Dermis microvascular lymphatic vessel endothelial cell (primary cell): ENCODE measurements at regions not wholly inside any gene's neighbourhood (a gene's known extent, or its start where the extent isn't known, plus 50 kb on each side); places are given as distances from the start of the nearest gene placed in this dataset.
A peak's percentile ranks its signal among the peaks of the same experiment; 100 is the strongest.

Experiments
- DNase-seq, 2 donors: peaks; one replicate each; pipeline versions ENCODE4 v3.0.0 to v3.0.0-alpha.2; 2010; ENCODE audit warnings: low read depth in 2 of 2

GRCh38 chr13:90385781-90386489 lies 961.6 kb upstream of the MIR17HG start:
- no peak for DNase-seq

- no peak for DNase-seq
Measured at GRCh38 chr13:90388887-90389452, 958.5 kb upstream of the MIR17HG start.

DNA sequence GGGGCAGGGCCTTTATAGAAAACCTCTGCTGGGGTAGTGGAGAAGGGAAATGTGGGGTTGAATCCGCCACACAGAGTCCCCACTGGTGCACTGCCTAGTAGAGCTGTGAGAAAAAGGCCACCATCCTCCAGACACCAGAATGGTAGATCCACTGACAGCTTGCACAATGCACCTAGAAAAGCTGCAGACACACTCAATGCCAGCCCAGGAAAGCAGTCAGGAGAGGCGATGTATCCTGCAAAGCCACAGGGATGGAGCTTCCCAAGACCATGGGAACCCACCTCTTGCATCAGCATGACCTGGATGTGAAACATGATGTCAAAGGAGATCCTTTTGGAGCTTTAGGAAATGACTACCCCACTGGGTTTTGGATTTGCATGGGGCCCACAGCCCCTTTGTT lies 958.0 kb upstream of the MIR17HG start:
- DNase-seq: no peak

DNA sequence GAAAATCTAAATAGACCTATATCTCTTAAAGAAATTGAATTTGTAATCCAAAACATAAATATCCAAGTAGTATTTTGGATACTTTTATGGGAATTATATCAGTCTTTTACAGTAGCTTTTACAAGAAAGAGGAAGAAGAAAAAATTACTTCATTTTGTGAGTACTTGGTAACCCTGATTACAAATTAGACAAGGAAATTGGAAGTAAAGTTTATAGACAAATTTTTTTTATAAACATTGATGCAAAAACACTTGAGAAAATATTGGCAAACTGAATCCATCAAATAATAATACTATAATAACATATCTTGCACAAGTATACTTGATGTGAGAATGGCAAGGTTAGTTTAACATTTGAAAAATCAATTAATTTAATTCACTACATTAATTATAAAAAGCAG lies 954.1 kb upstream of the MIR17HG start:
- DNase-seq: no peak

DNA sequence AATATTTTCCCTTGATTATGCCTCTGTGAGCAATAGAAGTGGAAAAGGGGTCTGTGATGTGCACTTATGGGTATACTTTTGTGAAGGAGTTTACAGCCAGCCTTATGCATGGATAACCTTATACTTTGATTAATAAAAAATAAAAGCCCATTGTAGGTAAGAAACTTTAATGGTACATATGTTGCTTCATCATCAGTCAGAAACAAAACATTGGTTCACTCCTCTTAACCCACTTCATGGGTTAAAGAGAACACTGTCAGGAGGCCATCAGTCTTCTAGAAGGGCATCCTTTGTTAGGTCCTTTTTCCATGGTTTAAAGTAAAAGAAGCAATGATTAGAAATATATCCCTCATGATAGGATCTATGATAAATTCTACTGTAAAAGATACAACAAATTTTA lies 952.1 kb upstream of the MIR17HG start:
- no peak for DNase-seq

- DNase-seq: no peak
Measured at GRCh38 chr13:90395846-90396245, 951.6 kb upstream of the MIR17HG start.

GRCh38 chr13:90396266-90396665 lies 951.2 kb upstream of the MIR17HG start:
- no peak for DNase-seq

DNA sequence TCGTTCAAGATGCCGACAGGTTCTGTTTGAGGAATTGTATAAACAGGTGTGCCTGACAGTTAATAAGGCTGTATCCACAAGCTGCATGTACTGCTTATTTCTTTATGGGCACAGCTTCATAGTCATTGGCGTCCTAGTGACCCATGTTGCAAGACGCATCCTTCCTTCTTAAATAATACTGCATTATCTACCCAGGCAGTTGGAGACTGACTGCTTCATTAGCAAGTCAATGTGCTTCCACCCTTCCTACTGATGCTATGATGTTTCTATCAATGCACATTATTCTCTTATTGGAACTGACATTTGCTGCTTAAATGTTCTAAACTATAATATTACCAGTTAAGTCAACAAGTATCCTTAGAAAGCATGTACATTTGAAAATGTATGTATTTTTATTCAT lies 950.0 kb upstream of the MIR17HG start:
- DNase-seq: no peak

- no peak for DNase-seq
Measured at GRCh38 chr13:90400372-90400771, 947.1 kb upstream of the MIR17HG start.

DNA sequence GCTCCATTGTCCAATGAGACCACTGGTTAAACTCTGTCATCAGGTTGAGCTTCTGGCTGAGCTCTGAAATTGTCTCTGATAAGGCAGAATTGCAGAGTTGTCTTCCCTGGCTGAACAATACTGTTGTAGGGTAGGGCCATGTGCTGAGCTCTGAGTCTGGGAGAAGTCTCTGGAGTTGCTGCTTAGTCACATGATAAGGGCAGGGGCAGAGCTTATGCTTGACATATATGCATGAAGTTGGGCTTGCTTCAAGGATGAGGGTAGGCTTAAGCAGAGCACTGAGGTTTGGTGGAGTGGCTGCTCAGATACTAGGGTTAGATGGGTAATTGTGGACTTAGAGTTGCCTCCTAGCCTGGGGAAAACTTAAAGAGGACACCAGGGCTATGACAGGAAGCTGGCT lies 946.3 kb upstream of the MIR17HG start:
- DNase-seq: no peak

- no peak for DNase-seq
Measured at GRCh38 chr13:90402102-90402501, 945.4 kb upstream of the MIR17HG start.

DNA sequence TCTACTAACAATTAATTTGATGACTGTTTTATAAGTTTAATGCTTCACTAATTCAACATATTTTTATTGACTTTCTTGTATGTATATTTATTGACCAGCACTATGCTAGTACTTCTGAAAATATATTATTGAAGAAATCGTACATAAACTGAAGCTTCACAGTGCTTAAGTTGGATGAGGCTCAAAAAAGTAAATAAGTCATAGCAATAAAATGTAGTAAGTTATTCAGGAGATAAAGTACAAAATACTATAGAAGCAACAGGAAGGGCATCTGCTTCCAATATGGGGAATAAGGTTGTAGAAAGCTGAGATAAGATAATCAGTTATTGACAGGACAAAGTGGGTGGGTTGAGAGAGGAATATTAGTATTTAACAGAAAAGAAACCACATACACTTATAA lies 944.9 kb upstream of the MIR17HG start:
- no peak for DNase-seq

- no peak for DNase-seq
Measured at GRCh38 chr13:90403330-90404082, 944.0 kb upstream of the MIR17HG start.

- DNase-seq: no peak
Measured at GRCh38 chr13:90405301-90405700, 942.2 kb upstream of the MIR17HG start.

- no peak for DNase-seq
Measured at GRCh38 chr13:90412980-90413379, 934.5 kb upstream of the MIR17HG start.

GRCh38 chr13:90413548-90413947 lies 933.9 kb upstream of the MIR17HG start:
- no peak for DNase-seq

- DNase-seq: peak; percentile 91 to 94
Measured at GRCh38 chr13:90414691-90415596, 932.5 kb upstream of the MIR17HG start.

DNA sequence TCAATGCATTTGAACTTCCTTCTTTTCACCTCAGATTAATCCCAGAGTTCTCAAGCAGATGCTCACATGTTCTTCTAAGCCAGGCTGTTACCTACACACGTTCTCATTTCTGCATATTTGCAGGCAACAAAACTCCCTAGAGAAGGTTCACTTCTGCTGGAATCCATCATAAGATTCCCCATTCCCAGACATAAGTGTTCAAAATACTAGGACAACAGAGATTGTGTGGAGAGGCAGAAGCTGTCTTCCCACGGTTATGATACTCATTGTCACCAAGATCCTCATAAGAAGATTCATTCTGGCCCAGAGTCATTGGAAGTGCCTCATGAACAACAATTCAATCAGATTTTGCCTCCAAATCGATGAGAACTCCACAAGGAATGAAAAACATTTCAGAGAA lies 931.6 kb upstream of the MIR17HG start:
- DNase-seq: peak in 1 of 2 donors; percentile 12

DNA sequence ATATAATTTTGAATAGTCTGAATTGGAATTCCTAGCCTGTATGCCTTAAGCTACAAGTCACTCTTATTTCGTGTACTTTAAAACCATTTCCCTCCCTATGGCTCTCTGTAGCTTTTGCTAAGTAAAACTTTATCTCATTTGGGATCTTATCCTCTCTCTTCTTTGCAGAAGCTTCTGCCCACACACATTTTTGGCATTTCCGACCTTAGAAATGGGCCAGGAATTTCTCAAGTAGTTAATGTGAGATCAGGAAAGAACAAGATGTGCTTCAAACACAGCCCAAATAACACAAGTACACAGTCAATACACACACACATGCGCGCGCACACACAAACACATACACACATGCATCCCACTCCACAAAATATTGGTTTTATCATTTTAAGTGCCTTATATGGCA lies 931.0 kb upstream of the MIR17HG start:
- DNase-seq: peak in 1 of 2 donors; percentile 7

GRCh38 chr13:90416938-90417337 lies 930.5 kb upstream of the MIR17HG start:
- DNase-seq: no peak

DNA sequence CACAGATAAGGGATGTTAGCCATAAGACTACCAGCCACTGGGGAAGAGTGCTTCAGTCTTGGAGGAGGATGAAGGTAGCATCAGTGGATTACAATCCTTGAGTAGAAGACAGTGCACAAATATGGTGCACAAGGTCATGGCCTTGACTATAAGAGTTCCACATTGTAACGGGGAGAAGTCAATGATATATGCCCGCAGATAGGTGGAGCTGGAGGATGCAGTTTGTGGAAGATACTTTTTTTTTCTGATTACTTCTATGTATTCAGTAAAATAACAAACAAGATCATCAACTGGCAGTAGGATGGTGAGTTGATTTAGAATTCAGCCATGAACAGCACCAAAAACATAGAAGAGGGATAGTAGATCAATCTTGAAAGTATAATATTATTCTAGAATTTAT lies 926.8 kb upstream of the MIR17HG start:
- no peak for DNase-seq
